Prostate gland (tissue), 2 donors: ENCODE measurements at regions not wholly inside any gene's neighbourhood (a gene's known extent, or its start where the extent isn't known, plus 50 kb on each side); places are given as distances from the start of the nearest gene placed in this dataset.

ENCODE experiments used
- CTCF ChIP-seq, 4 experiments: fragments of 200-600 bp in 2 of 4; fragments of 450-650 bp in 2 of 4; sonication (generic) in 2 of 4; IDR thresholded peaks; 1 replicate in 3 of 4; 2 replicates in 1 of 4; pipeline ENCODE4 v1.5.1; 2016 to 2019; ENCODE audit warnings: antibody characterized with exemption in 4 of 4, mild to moderate bottlenecking in 2 of 4, moderate library complexity in 2 of 4
- POLR2A ChIP-seq: fragments of 450-650 bp; IDR thresholded peaks from one replicate; pipeline ENCODE4 v1.6.1; 2016; ENCODE audit warnings: antibody characterized with exemption, mild to moderate bottlenecking
- POLR2AphosphoS5 ChIP-seq: sonication (generic); formaldehyde crosslinking; IDR thresholded peaks from one replicate; pipeline ENCODE4 v1.6.1; 2017; ENCODE audit warnings: antibody characterized with exemption

GRCh38 chr4:58413849-58414248, 1303.7 kb upstream of the IGFBP7 start:
- no peak for TF ChIP-seq POLR2A
- no peak for TF ChIP-seq CTCF (IDR thresholded peaks at IDR 0.05)
- no peak for TF ChIP-seq POLR2AphosphoS5
